ENCODE measurements at regions not wholly inside any gene's neighbourhood (a gene's known extent, or its start where the extent isn't known, plus 50 kb on each side); places are given as distances from the start of the nearest gene placed in this dataset.
"Not testable (repeated sequence)": the region's sequence is repeated elsewhere in the genome, so short reads cannot be mapped to it uniquely, and the experiment has no call there.

- ChIA-PET CTCF (no interaction called here), POLR2A (no interaction called here)
- no peak for ATAC-seq (ENCODE audit: low read depth)
- peaks cover 2% of the 10 kb centered on the region for H3K27me3 Mint-ChIP-seq
- intact Hi-C loops (cut with micrococcal nuclease): no loop called here
- TF ChIP-seq CTCF (IDR thresholded peaks at IDR 0.05): no peak
- DNase-seq: no peak
- H3K4me3 Mint-ChIP-seq: no peak overlapping the region
- H3K36me3 Mint-ChIP-seq (ENCODE audit: low read depth): no peaks in the 10 kb centered on the region
- H3K9me3 Mint-ChIP-seq: no peaks in the 10 kb centered on the region
- H3K27ac Mint-ChIP-seq: no peak overlapping the region
- H3K4me1 Mint-ChIP-seq: no peaks in the 10 kb centered on the region
Observed at GRCh38 chr5:98364549-98364948, 408.9 kb upstream of the RGMB start.

- peaks cover 2% of the 10 kb centered on the region for H3K9me3 Mint-ChIP-seq
- H3K27ac Mint-ChIP-seq: no peak overlapping the region
- no peaks in the 10 kb centered on the region for H3K36me3 Mint-ChIP-seq (ENCODE audit: low read depth)
- TF ChIP-seq CTCF (IDR thresholded peaks at IDR 0.05): no peak
- H3K4me3 Mint-ChIP-seq: no peak overlapping the region
- POLR2A ChIA-PET: no interaction called here
- no peak for DNase-seq
- H3K4me1 Mint-ChIP-seq: no peaks in the 10 kb centered on the region
- intact Hi-C loops (cut with micrococcal nuclease): no loop called here
- no peak for ATAC-seq (ENCODE audit: low read depth)
- CTCF ChIA-PET: no interaction called here
- peaks cover 2% of the 10 kb centered on the region for H3K27me3 Mint-ChIP-seq
Observed at GRCh38 chr5:98365126-98365525, 408.3 kb upstream of the RGMB start.

GRCh38 chr5:98368141-98368540 lies 405.3 kb upstream of the RGMB start:
- Mint-ChIP-seq H3K4me1 (no peaks in the 10 kb centered on the region), H3K27me3 (peaks cover 2% of the 10 kb centered on the region), H3K36me3 (ENCODE audit: low read depth) (no peaks in the 10 kb centered on the region), H3K9me3 (peaks cover 3% of the 10 kb centered on the region), H3K4me3 (no peak overlapping the region), H3K27ac (no peak overlapping the region)
- POLR2A ChIA-PET: no interaction called here
- DNase-seq (no peak), ATAC-seq (ENCODE audit: low read depth) (no peak)
- CTCF ChIA-PET: no interaction called here
- no peak for TF ChIP-seq CTCF (IDR thresholded peaks at IDR 0.05)
- intact Hi-C loops (cut with micrococcal nuclease): no loop called here

- Mint-ChIP-seq H3K27me3 (no peaks in the 10 kb centered on the region), H3K4me1 (no peaks in the 10 kb centered on the region), H3K9me3 (peaks cover 5% of the 10 kb centered on the region), H3K36me3 (ENCODE audit: low read depth) (no peaks in the 10 kb centered on the region), H3K4me3 (no peak overlapping the region), H3K27ac (no peak overlapping the region)
- ATAC-seq (ENCODE audit: low read depth) (no peak), DNase-seq (no peak)
- POLR2A ChIA-PET: no interaction called here
- CTCF ChIA-PET: no interaction called here
- no peak for TF ChIP-seq CTCF (IDR thresholded peaks at IDR 0.05)
- intact Hi-C loops (cut with micrococcal nuclease): no loop called here
Observed at GRCh38 chr5:98372351-98372750, 401.1 kb upstream of the RGMB start.

- intact Hi-C loops (cut with micrococcal nuclease): no loop called here
- TF ChIP-seq CTCF (IDR thresholded peaks at IDR 0.05): no peak
- Mint-ChIP-seq H3K9me3 (peaks cover 2% of the 10 kb centered on the region), H3K36me3 (ENCODE audit: low read depth) (no peaks in the 10 kb centered on the region), H3K27me3 (no peaks in the 10 kb centered on the region), H3K4me1 (no peaks in the 10 kb centered on the region), H3K4me3 (no peak overlapping the region), H3K27ac (no peak overlapping the region)
- no peak for DNase-seq
- POLR2A ChIA-PET: no interaction called here
- ATAC-seq (ENCODE audit: low read depth): no peak
- CTCF ChIA-PET: no interaction called here
Observed at GRCh38 chr5:98391921-98392625, 381.4 kb upstream of the RGMB start.

GRCh38 chr5:98393205-98393604 lies 380.3 kb upstream of the RGMB start:
- POLR2A ChIA-PET; CTCF ChIA-PET; DNase-seq; H3K4me1 Mint-ChIP-seq; H3K27ac Mint-ChIP-seq; ATAC-seq (ENCODE audit: low read depth); intact Hi-C loops (cut with micrococcal nuclease); H3K9me3 Mint-ChIP-seq; H3K4me3 Mint-ChIP-seq; H3K36me3 Mint-ChIP-seq (ENCODE audit: low read depth); H3K27me3 Mint-ChIP-seq: not testable (repeated sequence)

Data from activated B cell treated with CpG ODN at 0.5 μM for 24 hours (primary cell).